CD4-positive, CD25-positive, alpha-beta regulatory T cell (primary cell): ENCODE measurements at regions not wholly inside any gene's neighbourhood (a gene's known extent, or its start where the extent isn't known, plus 50 kb on each side); places are given as distances from the start of the nearest gene placed in this dataset.
"Not testable (repeated sequence)": the region's sequence is repeated elsewhere in the genome, so short reads cannot be mapped to it uniquely, and the experiment has no call there.

Experiments used
- ATAC-seq, 2 donors: fragments of 150-1000 bp; cut with Tn5 transposase; one replicate each; pipeline ENCODE4 v1.10.0; 2021; ENCODE audit warnings: low read depth in 2 of 2, moderate number of reproducible peaks in 2 of 2, moderate library complexity in 1 of 2
- DNase-seq, 3 donors: peaks; one replicate each; pipeline versions ENCODE4 v3.0.0 to v3.0.0-alpha.2; 2012 to 2022; ENCODE audit warnings: mixed read lengths in 1 of 3
- H3K27ac ChIP-seq: one replicate; pipeline ENCODE4 v1.7.0; 2013; ENCODE audit warnings: mild to moderate bottlenecking, low read length; ENCODE audit not compliant: insufficient read depth, poor library complexity, severe bottlenecking
- H3K27me3 ChIP-seq: one replicate; pipeline ENCODE4 v1.7.0; 2013; ENCODE audit warnings: low read length; ENCODE audit not compliant: control insufficient read depth, insufficient read depth
- H3K36me3 ChIP-seq: one replicate; pipeline ENCODE4 v1.7.0; 2013; ENCODE audit warnings: mild to moderate bottlenecking, low read length, moderate library complexity; ENCODE audit not compliant: control insufficient read depth, insufficient read depth
- H3K4me1 ChIP-seq: 2 replicates; pipeline ENCODE4 v1.7.0; 2013; ENCODE audit warnings: mild to moderate bottlenecking, low read length; ENCODE audit not compliant: insufficient read depth, control insufficient read depth, poor library complexity, severe bottlenecking
- H3K4me3 ChIP-seq: one replicate; pipeline ENCODE4 v1.7.0; 2013; ENCODE audit warnings: low read depth, mild to moderate bottlenecking, low read length, moderate library complexity
- H3K9me3 ChIP-seq, 2 experiments: 1 replicate in 1 of 2; 2 replicates in 1 of 2; pipeline ENCODE4 v1.7.0; 2013; ENCODE audit warnings: low read length in 2 of 2, mild to moderate bottlenecking in 1 of 2, moderate library complexity in 1 of 2; ENCODE audit not compliant: control insufficient read depth in 2 of 2
- H3K27ac Mint-ChIP-seq, 3 donors: one replicate each; pipeline ENCODE4 v1.8.0; 2020 to 2022; ENCODE audit warnings: mild to moderate bottlenecking in 3 of 3, mixed read lengths in 3 of 3, moderate library complexity in 2 of 3
- H3K27me3 Mint-ChIP-seq: one replicate; pipeline ENCODE4 v1.8.0; 2022; ENCODE audit warnings: mild to moderate bottlenecking, mixed read lengths
- H3K36me3 Mint-ChIP-seq: one replicate; pipeline ENCODE4 v1.8.0; 2020; ENCODE audit warnings: mixed read lengths
- H3K4me1 Mint-ChIP-seq, 4 donors: one replicate each; pipeline ENCODE4 v1.8.0; 2020 to 2022; ENCODE audit warnings: mixed read lengths in 4 of 4, mild to moderate bottlenecking in 1 of 4
- H3K4me3 Mint-ChIP-seq, 4 donors: one replicate each; pipeline ENCODE4 v1.8.0; 2020 to 2022; ENCODE audit warnings: mild to moderate bottlenecking in 4 of 4, mixed read lengths in 4 of 4, moderate library complexity in 3 of 4
- H3K9me3 Mint-ChIP-seq, 7 donors: one replicate each; pipeline ENCODE4 v1.8.0; 2020 to 2022; ENCODE audit warnings: mixed read lengths in 7 of 7, mild to moderate bottlenecking in 3 of 7, moderate library complexity in 2 of 7

- DNase-seq (no peak), ATAC-seq (no peak)
- no peaks in the 10 kb centered on the region for H3K36me3 ChIP-seq
- no peaks in the 10 kb centered on the region for H3K27me3 ChIP-seq
- Mint-ChIP-seq H3K27ac (no peak overlapping the region), H3K27me3 (peaks cover 4% of the 10 kb centered on the region), H3K9me3 (peaks cover 0 to 7% (median 0%) of the 10 kb centered on the region in 7 donors), H3K36me3 (no peaks in the 10 kb centered on the region), H3K4me1 (peaks cover 0 to 6% (median 2%) of the 10 kb centered on the region in 4 donors), H3K4me3 (no peak overlapping the region)
- H3K4me1 ChIP-seq: no peaks in the 10 kb centered on the region
- no peak overlapping the region for H3K27ac ChIP-seq
- no peaks in the 10 kb centered on the region for H3K9me3 ChIP-seq
- no peak overlapping the region for H3K4me3 ChIP-seq
Measured at GRCh38 chr1:199020051-199020450, 381.2 kb downstream of the PTPRC start.

- ATAC-seq: no peak
- no peaks in the 10 kb centered on the region for H3K36me3 ChIP-seq
- H3K27ac Mint-ChIP-seq: no peak overlapping the region
- H3K27me3 Mint-ChIP-seq: peaks cover 4% of the 10 kb centered on the region
- no peak overlapping the region for H3K27ac ChIP-seq
- H3K4me3 ChIP-seq: no peak overlapping the region
- no peaks in the 10 kb centered on the region for H3K36me3 Mint-ChIP-seq
- no peaks in the 10 kb centered on the region for H3K27me3 ChIP-seq
- no peaks in the 10 kb centered on the region for H3K4me1 ChIP-seq
- H3K9me3 Mint-ChIP-seq: peaks cover 0 to 7% (median 0%) of the 10 kb centered on the region in 7 donors
- no peak overlapping the region for H3K4me3 Mint-ChIP-seq
- peaks cover 0 to 6% (median under 1%) of the 10 kb centered on the region in 4 donors for H3K4me1 Mint-ChIP-seq
- no peaks in the 10 kb centered on the region for H3K9me3 ChIP-seq
- peak in 1 of 3 donors; percentile 32 for DNase-seq
Measured at GRCh38 chr1:199020904-199021303, 382.1 kb downstream of the PTPRC start.

GRCh38 chr1:199029401-199029800 is 390.6 kb downstream of the PTPRC start:
- ATAC-seq (no peak), DNase-seq (no peak)
- Mint-ChIP-seq H3K36me3 (peaks cover 4% of the 10 kb centered on the region), H3K27ac (no peak overlapping the region), H3K9me3 (peaks cover 0 to 4% (median 0%) of the 10 kb centered on the region in 7 donors), H3K27me3 (no peaks in the 10 kb centered on the region), H3K4me1 (peaks cover 7 to 18% (median 10%) of the 10 kb centered on the region in 4 donors), H3K4me3 (no peak overlapping the region)
- H3K4me1 ChIP-seq: peaks cover 8% of the 10 kb centered on the region
- no peaks in the 10 kb centered on the region for H3K36me3 ChIP-seq
- no peak overlapping the region for H3K4me3 ChIP-seq
- no peak overlapping the region for H3K27ac ChIP-seq
- H3K27me3 ChIP-seq: no peaks in the 10 kb centered on the region
- H3K9me3 ChIP-seq: no peaks in the 10 kb centered on the region

GRCh38 chr1:199029855-199030254 is 391.0 kb downstream of the PTPRC start:
- DNase-seq (no peak), ATAC-seq (no peak)
- Histone ChIP-seq H3K27ac (no peak overlapping the region), H3K27me3 (no peaks in the 10 kb centered on the region), H3K36me3 (no peaks in the 10 kb centered on the region), H3K4me3 (no peak overlapping the region), H3K4me1 (peaks cover 11% of the 10 kb centered on the region), H3K9me3 (no peaks in the 10 kb centered on the region)
- no peak overlapping the region for H3K4me3 Mint-ChIP-seq
- H3K27ac Mint-ChIP-seq: no peak overlapping the region
- H3K4me1 Mint-ChIP-seq: peaks cover 8 to 23% (median 12%) of the 10 kb centered on the region in 4 donors
- peaks cover 0 to 4% (median 0%) of the 10 kb centered on the region in 7 donors for H3K9me3 Mint-ChIP-seq
- H3K27me3 Mint-ChIP-seq: no peaks in the 10 kb centered on the region
- peaks cover 4% of the 10 kb centered on the region for H3K36me3 Mint-ChIP-seq

GRCh38 chr1:199030541-199030940 is 391.7 kb downstream of the PTPRC start:
- H3K4me1 ChIP-seq: peaks cover 14% of the 10 kb centered on the region
- not testable (repeated sequence) for H3K27ac ChIP-seq, H3K4me3 Mint-ChIP-seq, H3K36me3 Mint-ChIP-seq, DNase-seq, ATAC-seq, H3K36me3 ChIP-seq, H3K27me3 Mint-ChIP-seq, H3K27me3 ChIP-seq, H3K9me3 ChIP-seq, H3K9me3 Mint-ChIP-seq, H3K4me3 ChIP-seq, H3K27ac Mint-ChIP-seq
- H3K4me1 Mint-ChIP-seq: peaks cover 8 to 29% (median 18%) of the 10 kb centered on the region in 4 donors

- not testable (repeated sequence) for H3K9me3 ChIP-seq, H3K4me3 ChIP-seq, H3K27me3 ChIP-seq, H3K27ac Mint-ChIP-seq, H3K27ac ChIP-seq, H3K36me3 Mint-ChIP-seq, H3K4me3 Mint-ChIP-seq, H3K36me3 ChIP-seq, ATAC-seq, DNase-seq, H3K27me3 Mint-ChIP-seq, H3K9me3 Mint-ChIP-seq
- H3K4me1 Mint-ChIP-seq: peaks cover 8 to 29% (median 21%) of the 10 kb centered on the region in 4 donors
- peaks cover 14% of the 10 kb centered on the region for H3K4me1 ChIP-seq
Measured at GRCh38 chr1:199031170-199031569, 392.3 kb downstream of the PTPRC start.

- H3K4me3 ChIP-seq, H3K27me3 ChIP-seq, ATAC-seq, H3K27me3 Mint-ChIP-seq, DNase-seq, H3K9me3 ChIP-seq, H3K4me3 Mint-ChIP-seq, H3K27ac Mint-ChIP-seq, H3K9me3 Mint-ChIP-seq, H3K36me3 ChIP-seq, H3K27ac ChIP-seq, H3K36me3 Mint-ChIP-seq: not testable (repeated sequence)
- H3K4me1 Mint-ChIP-seq: peaks cover 8 to 29% (median 18%) of the 10 kb centered on the region in 4 donors
- H3K4me1 ChIP-seq: peaks cover 14% of the 10 kb centered on the region
Measured at GRCh38 chr1:199032479-199032878, 393.6 kb downstream of the PTPRC start.

- peaks cover 14% of the 10 kb centered on the region for H3K4me1 ChIP-seq
- H3K27me3 ChIP-seq: no peaks in the 10 kb centered on the region
- Mint-ChIP-seq H3K4me3 (no peak overlapping the region), H3K27me3 (no peaks in the 10 kb centered on the region), H3K27ac (no peak overlapping the region), H3K4me1 (peaks cover 5 to 33% (median 18%) of the 10 kb centered on the region in 4 donors), H3K36me3 (no peaks in the 10 kb centered on the region), H3K9me3 (peaks cover 0 to 4% (median 0%) of the 10 kb centered on the region in 7 donors)
- peak overlapping the region; percentile 2 for H3K4me3 ChIP-seq
- no peak for ATAC-seq
- no peak for DNase-seq
- H3K9me3 ChIP-seq: no peaks in the 10 kb centered on the region
- H3K27ac ChIP-seq: no peak overlapping the region
- no peaks in the 10 kb centered on the region for H3K36me3 ChIP-seq
Measured at GRCh38 chr1:199033661-199034060, 394.8 kb downstream of the PTPRC start.
